K562 (cell line): ENCODE measurements at regions not wholly inside any gene's neighbourhood (a gene's known extent, or its start where the extent isn't known, plus 50 kb on each side); places are given as distances from the start of the nearest gene placed in this dataset.

Source experiments
- ATAC-seq: fragments of 200-7000 bp; cut with Tn5 transposase; 3 replicates; pipeline ENCODE4 v1.9.1; 2020; ENCODE audit warnings: moderate library complexity
- BruUV-seq: library from RNA; stranded (reverse); fragments of 400-500 nt; replicated peaks from 2 replicates; lab custom pipeline; 2021; lab: Mats Ljungman, UMichigan
- CTCF ChIA-PET: fragments of 300-600 bp; formaldehyde crosslinking; extraction: SDS; loops from one replicate; lab custom pipeline; 2021; ENCODE audit warnings: low intra/inter-chr PET ratio; lab: Yijun Ruan, JAX
- POLR2A ChIA-PET: fragments of 300-600, 350-650 bp; sonication (Branson Sonifier 250); formaldehyde crosslinking; extraction: SDS; loops from one replicate; lab custom pipeline; 2021; ENCODE audit warnings: antibody characterized with exemption, inconsistent platforms; lab: Yijun Ruan, JAX
- DNase-seq, 4 experiments: peaks; one replicate each; pipeline versions ENCODE4 v3.0.0 to v3.0.0-alpha.2; 2011 to 2018; ENCODE audit warnings: low spot score in 3 of 4, mixed read lengths in 3 of 4; ENCODE audit errors: extremely low read depth in 1 of 4
- FAIRE-seq: peaks from 2 replicates; lab custom pipeline; 2011; peaks lifted over from hg19 to GRCh38; lab: Jason Lieb, UNC
- H2AFZ ChIP-seq: 2 replicates; pipeline ENCODE4 v1.6.0; 2011; ENCODE audit warnings: low read depth, low read length, control low read depth, inconsistent platforms
- H3K27ac ChIP-seq: fragments of 200-600 bp; 3 replicates; pipeline ENCODE4 v1.8.0; 2011; ENCODE audit warnings: low read depth, mild to moderate bottlenecking, control low read depth, inconsistent platforms, low read length, moderate library complexity, mixed read lengths; ENCODE audit errors: extremely low read depth
- H3K27me3 ChIP-seq, 2 experiments: fragments of 300-600 bp in 1 of 2; 2 replicates in 1 of 2; 3 replicates in 1 of 2; pipeline versions ENCODE4 v1.6.0 to v1.8.0; 2011; ENCODE audit warnings: inconsistent platforms in 2 of 2, low read length in 2 of 2, mild to moderate bottlenecking in 1 of 2, mixed read lengths in 1 of 2, moderate library complexity in 1 of 2; ENCODE audit not compliant: control insufficient read depth in 2 of 2, insufficient read depth in 2 of 2
- H3K36me3 ChIP-seq: fragments of 300-600 bp; 3 replicates; pipeline ENCODE4 v1.8.0; 2011; ENCODE audit warnings: mild to moderate bottlenecking, low read length, inconsistent platforms; ENCODE audit not compliant: control insufficient read depth, insufficient read depth
- H3K4me1 ChIP-seq, 2 experiments: fragments of 200-600 bp in 1 of 2; replicated peaks in 1 of 2; 2 replicates in 1 of 2; 3 replicates in 1 of 2; pipeline versions ENCODE4 v1.5.1 to v1.8.0; 2011; ENCODE audit warnings: inconsistent platforms in 2 of 2, low read length in 2 of 2, mild to moderate bottlenecking in 1 of 2, mixed read lengths in 1 of 2, moderate library complexity in 1 of 2; ENCODE audit not compliant: control insufficient read depth in 2 of 2, insufficient read depth in 2 of 2
- H3K4me2 ChIP-seq: 2 replicates; pipeline ENCODE4 v1.6.1; 2011; ENCODE audit warnings: low read length, control low read depth, inconsistent platforms, mixed read lengths; ENCODE audit not compliant: insufficient read depth
- H3K4me3 ChIP-seq: fragments of 200-600 bp; sonication (generic), shearing (Covaris generic); 2 replicates; pipeline ENCODE4 v1.5.1; 2016; ENCODE audit warnings: control low read depth, inconsistent platforms
- H3K79me2 ChIP-seq: fragments of 200-600 bp; 3 replicates; pipeline ENCODE4 v1.8.0; 2011; ENCODE audit warnings: low read length, inconsistent platforms; ENCODE audit not compliant: control insufficient read depth, insufficient read depth
- H3K9ac ChIP-seq, 2 experiments: 2 replicates each; pipeline versions ENCODE4 v1.6.0 to v1.6.1; 2011; ENCODE audit warnings: low read depth in 2 of 2, low read length in 2 of 2, control low read depth in 1 of 2, inconsistent platforms in 1 of 2, mild to moderate bottlenecking in 1 of 2, mixed read lengths in 1 of 2; ENCODE audit not compliant: insufficient read depth in 1 of 2
- H3K9me1 ChIP-seq: one replicate; pipeline ENCODE4 v1.6.0; 2011; ENCODE audit warnings: inconsistent platforms, mild to moderate bottlenecking, low read length, moderate library complexity; ENCODE audit not compliant: control insufficient read depth, insufficient read depth
- H3K9me3 ChIP-seq: replicated peaks from 2 replicates; pipeline ENCODE4 v1.5.1; 2011; ENCODE audit warnings: low read depth, low read length, inconsistent platforms; ENCODE audit not compliant: control insufficient read depth, insufficient read depth
- H4K20me1 ChIP-seq: replicated peaks from 2 replicates; pipeline ENCODE4 v1.6.1; 2011; ENCODE audit warnings: low read length, inconsistent platforms, mixed read lengths; ENCODE audit not compliant: control insufficient read depth, insufficient read depth
- CEBPG ChIP-seq, 3 experiments: fragments of 200-800 bp in 1 of 3; sonication (Bioruptor generic) in 1 of 3; sonication (generic) in 1 of 3; formaldehyde crosslinking in 1 of 3; IDR thresholded peaks in 2 of 3; conservative IDR thresholded peaks in 1 of 3; 2 replicates each; pipeline versions ENCODE4 v1.6.1 to v1.8.0; 2016 to 2022; ENCODE audit warnings: missing compliant biosample characterization in 2 of 3, missing genetic modification characterization in 2 of 3, mild to moderate bottlenecking in 1 of 3, missing genetic modification reagents in 1 of 3
- FOXK1 ChIP-seq: sonication (generic); formaldehyde crosslinking; IDR thresholded peaks from 2 replicates; pipeline ENCODE4 v1.8.0; 2022; ENCODE audit warnings: missing genetic modification reagents, mild to moderate bottlenecking, borderline replicate concordance
- GATA2 ChIP-seq: sonication (generic); formaldehyde crosslinking; IDR thresholded peaks from 2 replicates; pipeline ENCODE4 v1.4.0; 2020; ENCODE audit warnings: mild to moderate bottlenecking, missing genetic modification reagents
- HDGF ChIP-seq: fragments of 450-650 bp; IDR thresholded peaks from 2 replicates; pipeline ENCODE4 v1.6.1; 2016
- HMGN3 ChIP-seq: IDR thresholded peaks from 2 replicates; pipeline ENCODE4 v1.6.1; 2011; ENCODE audit warnings: borderline replicate concordance, low read depth, mild to moderate bottlenecking, mixed read lengths, low read length; ENCODE audit not compliant: insufficient read length; ENCODE audit errors: extremely low read depth
- MBD2 ChIP-seq: sonication (generic); IDR thresholded peaks from 2 replicates; pipeline ENCODE4 v1.6.1; 2016; ENCODE audit warnings: low read depth, borderline replicate concordance
- MCM2 ChIP-seq: fragments of 450-650 bp; IDR thresholded peaks from 2 replicates; pipeline ENCODE4 v1.6.1; 2017; ENCODE audit warnings: low read depth, mild to moderate bottlenecking
- MTA2 ChIP-seq: fragments of 450-650 bp; IDR thresholded peaks from 2 replicates; pipeline ENCODE4 v1.6.1; 2016; ENCODE audit warnings: low read depth
- PHF8 ChIP-seq: fragments of 200-600 bp; sonication (generic); IDR thresholded peaks from 2 replicates; pipeline ENCODE4 v1.6.1; 2012; ENCODE audit warnings: mixed run types, mild to moderate bottlenecking, inconsistent platforms, low read length, moderate library complexity, borderline replicate concordance
- ZKSCAN3 ChIP-seq: fragments of 250-450 bp; sonication (Bioruptor Pico); IDR thresholded peaks from 2 replicates; pipeline ENCODE4 v1.4.0; 2020
- ZNF507 ChIP-seq: conservative IDR thresholded peaks from 2 replicates; pipeline ENCODE4 v1.6.1; 2017; ENCODE audit warnings: missing genetic modification characterization, missing compliant biosample characterization
- ZNF561 ChIP-seq: fragments of 450-650 bp; formaldehyde crosslinking; conservative IDR thresholded peaks from 2 replicates; pipeline ENCODE4 v1.4.0; 2020; ENCODE audit warnings: mild to moderate bottlenecking, moderate library complexity
- ZNF75A ChIP-seq: fragments of 450-650 bp; formaldehyde crosslinking; IDR thresholded peaks from 2 replicates; pipeline ENCODE4 v1.4.0; 2020; ENCODE audit warnings: mild to moderate bottlenecking
- WGBS: fragments of 100-300 bp; shearing (Covaris generic); methylation state at CpG from one replicate; pipeline ENCODE4 v1.1.6; 2016; ENCODE audit warnings: low coverage, mixed read lengths; ENCODE audit not compliant: insufficient coverage; ENCODE audit errors: missing lambda C conversion rate; 5-methylcytosine and 5-hydroxymethylcytosine counted together
- in situ Hi-C: fragments of 300-500 bp; cut with MboI; formaldehyde crosslinking; loops from 4 replicates; pipeline ENCODE4 v1.15.0; 2018; ENCODE audit warnings: inconsistent platforms, mixed read lengths
- intact Hi-C: fragments of 100-400 bp; cut with micrococcal nuclease; formaldehyde crosslinking; loops from 2 replicates; pipeline ENCODE4 v1.14.2; 2022
- TF ChIP-seq, protein P1 (sequence below): fragments of 250-450 bp; sonication (Bioruptor Pico); IDR thresholded peaks from 2 replicates; pipeline ENCODE4 v1.4.0; 2020; ENCODE audit warnings: mild to moderate bottlenecking, moderate library complexity, borderline replicate concordance

DNA sequence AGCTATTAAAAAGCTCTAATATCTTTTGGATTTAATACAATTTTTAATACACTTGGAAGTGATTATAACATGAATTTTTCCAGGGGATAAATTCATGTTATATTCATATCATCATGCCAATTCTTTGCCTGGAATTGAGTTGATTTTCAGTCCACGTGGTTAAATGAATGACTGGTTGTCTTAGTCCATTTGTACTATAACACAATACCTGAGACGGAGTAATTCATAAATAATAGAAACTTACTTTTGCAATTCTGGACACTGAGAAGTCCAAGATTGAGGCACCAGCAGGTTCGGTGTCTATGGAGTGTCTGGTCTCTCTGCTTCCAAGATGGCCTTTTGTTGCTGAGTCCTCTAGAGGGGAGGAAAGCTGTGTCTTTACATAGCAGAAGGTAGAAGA is 66.2 kb upstream of the TRDN start:
- H4K20me1 ChIP-seq: no peaks in the 10 kb centered on the region
- TF ChIP-seq GATA2 (no peak), CEBPG (CRISPR knock-in tag; IDR thresholded peaks at IDR 0.05) (no peak), CEBPG (tag; conservative IDR thresholded peaks at IDR 0.05 in 1 of 2, IDR thresholded peaks at IDR 0.05 in 1 of 2) (peak in 1 of 2 experiments; percentile 44; a peak in 1 of 4 replicates)
- intact Hi-C loops: no loop called here
- H3K9me3 ChIP-seq: no peaks in the 10 kb centered on the region
- WGBS: 22% methylated on average over 3 of the region's 3 CpGs
- H3K9me1 ChIP-seq: no peaks in the 10 kb centered on the region
- ATAC-seq (no peak), FAIRE-seq (no peak), DNase-seq (no peak)
- BruUV-seq: no TSS peak
- in situ Hi-C loops: loop anchor here (25.0 kb wide), 1 partner anchor 291 kb away; no protein-coding TSS in a partner anchor
- CTCF ChIA-PET: no interaction called here
- no peaks in the 10 kb centered on the region for H3K36me3 ChIP-seq
- H3K79me2 ChIP-seq: no peaks in the 10 kb centered on the region
- H3K4me3 ChIP-seq: no peak overlapping the region
- POLR2A ChIA-PET: interaction anchor here (0.6 kb wide), 1 partner anchor 859 kb away, joined by 3 read pairs; no protein-coding TSS in a partner anchor
- no peaks in the 10 kb centered on the region for H3K27me3 ChIP-seq
- no peak overlapping the region for H3K4me2 ChIP-seq
- no peak overlapping the region for H3K9ac ChIP-seq
- no peak overlapping the region for H2AFZ ChIP-seq
- H3K27ac ChIP-seq: no peak overlapping the region
- H3K4me1 ChIP-seq: no peaks in the 10 kb centered on the region

DNA sequence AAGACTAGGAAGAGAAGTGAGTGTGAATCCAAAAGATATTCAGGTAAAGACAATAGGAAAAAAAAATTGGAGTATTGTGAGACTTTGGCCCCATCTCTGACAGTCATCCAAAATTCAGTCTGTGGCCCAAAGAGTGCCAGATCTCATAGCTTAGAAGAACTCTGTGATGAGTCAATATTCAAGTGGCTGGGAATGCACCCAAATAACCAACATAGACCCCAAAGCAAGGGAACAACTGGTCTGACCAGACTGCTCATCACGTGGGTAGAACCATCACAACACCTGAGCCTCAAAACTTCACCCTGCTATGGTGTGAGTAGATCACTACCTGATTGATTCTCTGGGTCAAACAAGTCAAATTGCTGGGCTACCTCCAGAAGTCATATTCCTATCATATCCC is 51.1 kb upstream of the TRDN start:
- Histone ChIP-seq H3K27me3 (no peaks in the 10 kb centered on the region), H3K4me3 (no peak overlapping the region), H3K9ac (no peak overlapping the region), H3K9me1 (no peaks in the 10 kb centered on the region), H4K20me1 (no peaks in the 10 kb centered on the region), H3K27ac (no peak overlapping the region), H3K79me2 (no peaks in the 10 kb centered on the region), H2AFZ (no peak overlapping the region), H3K4me2 (no peak overlapping the region), H3K9me3 (no peaks in the 10 kb centered on the region), H3K4me1 (no peaks in the 10 kb centered on the region), H3K36me3 (no peaks in the 10 kb centered on the region)
- ATAC-seq (no peak), FAIRE-seq (no peak), DNase-seq (no peak)
- TF ChIP-seq ZNF561 (CRISPR knock-in tag) (no peak), ZNF507 (tag) (no peak), MTA2 (no peak), ZKSCAN3 (CRISPR knock-in tag) (no peak), HDGF (no peak), HMGN3 (no peak), PHF8 (no peak), FOXK1 (CRISPR knock-in tag) (no peak), ZNF75A (CRISPR knock-in tag) (no peak), MBD2 (no peak), CEBPG (CRISPR knock-in tag; IDR thresholded peaks at IDR 0.05) (no peak), CEBPG (tag; conservative IDR thresholded peaks at IDR 0.05 in 1 of 2, IDR thresholded peaks at IDR 0.05 in 1 of 2) (no peak), MCM2 (no peak)
- TF ChIP-seq, protein P1, sequence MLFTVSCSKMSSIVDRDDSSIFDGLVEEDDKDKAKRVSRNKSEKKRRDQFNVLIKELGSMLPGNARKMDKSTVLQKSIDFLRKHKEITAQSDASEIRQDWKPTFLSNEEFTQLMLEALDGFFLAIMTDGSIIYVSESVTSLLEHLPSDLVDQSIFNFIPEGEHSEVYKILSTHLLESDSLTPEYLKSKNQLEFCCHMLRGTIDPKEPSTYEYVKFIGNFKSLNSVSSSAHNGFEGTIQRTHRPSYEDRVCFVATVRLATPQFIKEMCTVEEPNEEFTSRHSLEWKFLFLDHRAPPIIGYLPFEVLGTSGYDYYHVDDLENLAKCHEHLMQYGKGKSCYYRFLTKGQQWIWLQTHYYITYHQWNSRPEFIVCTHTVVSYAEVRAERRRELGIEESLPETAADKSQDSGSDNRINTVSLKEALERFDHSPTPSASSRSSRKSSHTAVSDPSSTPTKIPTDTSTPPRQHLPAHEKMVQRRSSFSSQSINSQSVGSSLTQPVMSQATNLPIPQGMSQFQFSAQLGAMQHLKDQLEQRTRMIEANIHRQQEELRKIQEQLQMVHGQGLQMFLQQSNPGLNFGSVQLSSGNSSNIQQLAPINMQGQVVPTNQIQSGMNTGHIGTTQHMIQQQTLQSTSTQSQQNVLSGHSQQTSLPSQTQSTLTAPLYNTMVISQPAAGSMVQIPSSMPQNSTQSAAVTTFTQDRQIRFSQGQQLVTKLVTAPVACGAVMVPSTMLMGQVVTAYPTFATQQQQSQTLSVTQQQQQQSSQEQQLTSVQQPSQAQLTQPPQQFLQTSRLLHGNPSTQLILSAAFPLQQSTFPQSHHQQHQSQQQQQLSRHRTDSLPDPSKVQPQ: no peak
- intact Hi-C loops (no loop called here), in situ Hi-C loops (no loop called here)
- 13% methylated on average over 1 of the region's 1 CpG for WGBS
- CTCF ChIA-PET: no interaction called here
- POLR2A ChIA-PET: no interaction called here
- BruUV-seq: no TSS peak
